Parathyroid adenoma (tissue), 2 donors: ENCODE measurements at regions not wholly inside any gene's neighbourhood (a gene's known extent, or its start where the extent isn't known, plus 50 kb on each side); places are given as distances from the start of the nearest gene placed in this dataset.
A peak's percentile ranks its signal among the peaks of the same experiment; 100 is the strongest.

ENCODE experiments used
- H2AFZ ChIP-seq: fragments of 300-600 bp; sonication (generic); one replicate; pipeline ENCODE4 v1.7.0; 2017; ENCODE audit warnings: antibody characterized with exemption, mild to moderate bottlenecking
- H3K27ac ChIP-seq: fragments of 300-600 bp; sonication (generic); one replicate; pipeline ENCODE4 v1.7.0; 2017
- H3K27me3 ChIP-seq: fragments of 300-600 bp; sonication (generic); one replicate; pipeline ENCODE4 v1.7.0; 2017; ENCODE audit warnings: low read length; ENCODE audit not compliant: control insufficient read depth, insufficient read depth
- H3K36me3 ChIP-seq: fragments of 300-600 bp; sonication (generic); one replicate; pipeline ENCODE4 v1.7.0; 2017; ENCODE audit warnings: low read length; ENCODE audit not compliant: control insufficient read depth, insufficient read depth
- H3K4me1 ChIP-seq: fragments of 300-600 bp; sonication (generic); one replicate; pipeline ENCODE4 v1.7.0; 2017; ENCODE audit warnings: control low read depth
- H3K4me2 ChIP-seq: fragments of 300-600 bp; sonication (generic); one replicate; pipeline ENCODE4 v1.7.0; 2017; ENCODE audit warnings: low read length
- H3K4me3 ChIP-seq: fragments of 300-600 bp; sonication (generic); one replicate; pipeline ENCODE4 v1.7.0; 2017; ENCODE audit warnings: low read depth, low read length
- H3K79me2 ChIP-seq: fragments of 300-600 bp; sonication (generic); one replicate; pipeline ENCODE4 v1.7.0; 2017; ENCODE audit warnings: control low read depth
- H3K9ac ChIP-seq: fragments of 300-600 bp; sonication (generic); one replicate; pipeline ENCODE4 v1.7.0; 2017; ENCODE audit warnings: mild to moderate bottlenecking
- H3K9me3 ChIP-seq: fragments of 300-600 bp; sonication (generic); one replicate; pipeline ENCODE4 v1.7.0; 2017; ENCODE audit warnings: low read length; ENCODE audit not compliant: control insufficient read depth
- TF ChIP-seq, protein P1 (sequence below): fragments of 300-600 bp; sonication (generic); IDR thresholded peaks from one replicate; pipeline ENCODE4 v1.7.0; 2017; ENCODE audit warnings: antibody characterized with exemption, mild to moderate bottlenecking
- donor health status: primary hyperparathyroidism.

- H3K27me3 ChIP-seq, result no peaks in the 10 kb centered on the region
- no peak overlapping the region for H3K9ac ChIP-seq
- H3K4me1 ChIP-seq, result no peaks in the 10 kb centered on the region
- no peak overlapping the region for H2AFZ ChIP-seq
- H3K4me2 ChIP-seq, result no peak overlapping the region
- TF ChIP-seq, protein P1, sequence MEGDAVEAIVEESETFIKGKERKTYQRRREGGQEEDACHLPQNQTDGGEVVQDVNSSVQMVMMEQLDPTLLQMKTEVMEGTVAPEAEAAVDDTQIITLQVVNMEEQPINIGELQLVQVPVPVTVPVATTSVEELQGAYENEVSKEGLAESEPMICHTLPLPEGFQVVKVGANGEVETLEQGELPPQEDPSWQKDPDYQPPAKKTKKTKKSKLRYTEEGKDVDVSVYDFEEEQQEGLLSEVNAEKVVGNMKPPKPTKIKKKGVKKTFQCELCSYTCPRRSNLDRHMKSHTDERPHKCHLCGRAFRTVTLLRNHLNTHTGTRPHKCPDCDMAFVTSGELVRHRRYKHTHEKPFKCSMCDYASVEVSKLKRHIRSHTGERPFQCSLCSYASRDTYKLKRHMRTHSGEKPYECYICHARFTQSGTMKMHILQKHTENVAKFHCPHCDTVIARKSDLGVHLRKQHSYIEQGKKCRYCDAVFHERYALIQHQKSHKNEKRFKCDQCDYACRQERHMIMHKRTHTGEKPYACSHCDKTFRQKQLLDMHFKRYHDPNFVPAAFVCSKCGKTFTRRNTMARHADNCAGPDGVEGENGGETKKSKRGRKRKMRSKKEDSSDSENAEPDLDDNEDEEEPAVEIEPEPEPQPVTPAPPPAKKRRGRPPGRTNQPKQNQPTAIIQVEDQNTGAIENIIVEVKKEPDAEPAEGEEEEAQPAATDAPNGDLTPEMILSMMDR, result no peak
- H3K9me3 ChIP-seq, result no peaks in the 10 kb centered on the region
- no peak overlapping the region for H3K4me3 ChIP-seq
- no peaks in the 10 kb centered on the region for H3K79me2 ChIP-seq
- no peak overlapping the region for H3K27ac ChIP-seq
- H3K36me3 ChIP-seq, result no peaks in the 10 kb centered on the region
Observed at GRCh38 chr14:71852181-71852580, 80.0 kb upstream of the RGS6 start.

GRCh38 chr14:71855399-71856036 is 76.7 kb upstream of the RGS6 start:
- Histone ChIP-seq H3K79me2 (no peaks in the 10 kb centered on the region), H3K9me3 (no peaks in the 10 kb centered on the region), H3K4me1 (no peaks in the 10 kb centered on the region), H3K4me2 (no peak overlapping the region), H3K36me3 (no peaks in the 10 kb centered on the region), H3K27me3 (no peaks in the 10 kb centered on the region), H3K27ac (no peak overlapping the region), H3K9ac (no peak overlapping the region), H3K4me3 (no peak overlapping the region), H2AFZ (no peak overlapping the region)
- TF ChIP-seq, protein P1, result peak; percentile 27

DNA sequence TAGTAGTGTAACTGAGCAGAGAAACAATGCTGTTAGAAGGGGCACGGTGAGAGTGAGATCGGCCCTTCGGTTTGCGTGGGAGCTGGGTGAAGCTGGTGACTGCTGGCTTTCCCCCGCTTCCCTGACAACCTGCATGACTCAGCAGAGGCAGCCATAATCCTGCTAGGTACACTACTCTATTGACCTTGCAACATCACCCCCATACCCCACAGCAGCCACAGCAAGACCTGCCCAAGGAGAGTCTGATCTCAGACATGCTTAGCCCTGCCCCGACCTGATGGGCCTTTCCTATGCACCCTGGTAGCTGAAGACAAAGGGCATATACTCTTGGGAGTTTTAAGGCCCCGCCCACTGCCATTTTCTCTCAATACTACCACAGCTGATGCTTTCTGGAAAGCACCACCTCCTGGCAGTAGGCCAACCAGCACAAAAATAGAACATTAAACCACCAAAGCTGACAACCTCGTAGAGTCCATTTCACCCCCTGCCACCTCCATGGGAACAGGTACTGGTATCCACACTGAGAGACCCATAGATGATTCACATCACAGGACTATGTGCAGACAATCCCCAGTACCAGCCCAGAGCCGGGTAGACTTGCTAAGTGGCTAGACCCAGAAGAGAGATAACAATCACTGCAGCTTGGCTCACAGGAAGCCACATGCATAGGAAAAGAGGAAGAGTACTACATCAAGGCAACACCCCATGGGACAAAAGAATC is 75.9 kb upstream of the RGS6 start:
- H3K4me2 ChIP-seq, result no peak overlapping the region
- no peaks in the 10 kb centered on the region for H3K9me3 ChIP-seq
- no peak overlapping the region for H3K27ac ChIP-seq
- no peaks in the 10 kb centered on the region for H3K36me3 ChIP-seq
- H2AFZ ChIP-seq, result no peak overlapping the region
- H3K9ac ChIP-seq, result no peak overlapping the region
- no peaks in the 10 kb centered on the region for H3K27me3 ChIP-seq
- no peak overlapping the region for H3K4me3 ChIP-seq
- no peaks in the 10 kb centered on the region for H3K4me1 ChIP-seq
- TF ChIP-seq, protein P1, result no peak
- no peaks in the 10 kb centered on the region for H3K79me2 ChIP-seq

DNA sequence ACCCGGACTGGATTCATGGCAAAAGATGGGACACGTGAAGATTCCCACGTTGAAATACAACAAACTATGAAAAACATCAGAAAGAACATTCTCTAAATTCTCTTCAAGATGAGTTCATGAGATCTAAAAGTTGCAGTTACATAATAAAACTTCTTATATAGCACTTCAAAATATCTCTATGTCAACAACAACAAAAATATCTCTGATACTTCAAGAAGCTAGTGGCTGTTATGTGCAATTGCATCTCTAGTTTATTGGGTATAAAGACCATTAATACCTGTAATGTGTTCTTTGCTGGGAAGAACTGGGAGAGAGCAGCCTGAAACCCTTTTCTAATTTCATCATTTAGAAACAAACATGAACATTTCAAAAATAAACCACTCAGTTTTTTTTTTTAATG is 69.2 kb upstream of the RGS6 start:
- no peak overlapping the region for H3K4me2 ChIP-seq
- TF ChIP-seq, protein P1, result no peak
- no peaks in the 10 kb centered on the region for H3K36me3 ChIP-seq
- H2AFZ ChIP-seq, result no peak overlapping the region
- no peak overlapping the region for H3K27ac ChIP-seq
- no peak overlapping the region for H3K9ac ChIP-seq
- H3K79me2 ChIP-seq, result no peaks in the 10 kb centered on the region
- no peaks in the 10 kb centered on the region for H3K4me1 ChIP-seq
- no peak overlapping the region for H3K4me3 ChIP-seq
- H3K9me3 ChIP-seq, result no peaks in the 10 kb centered on the region
- H3K27me3 ChIP-seq, result no peaks in the 10 kb centered on the region

DNA sequence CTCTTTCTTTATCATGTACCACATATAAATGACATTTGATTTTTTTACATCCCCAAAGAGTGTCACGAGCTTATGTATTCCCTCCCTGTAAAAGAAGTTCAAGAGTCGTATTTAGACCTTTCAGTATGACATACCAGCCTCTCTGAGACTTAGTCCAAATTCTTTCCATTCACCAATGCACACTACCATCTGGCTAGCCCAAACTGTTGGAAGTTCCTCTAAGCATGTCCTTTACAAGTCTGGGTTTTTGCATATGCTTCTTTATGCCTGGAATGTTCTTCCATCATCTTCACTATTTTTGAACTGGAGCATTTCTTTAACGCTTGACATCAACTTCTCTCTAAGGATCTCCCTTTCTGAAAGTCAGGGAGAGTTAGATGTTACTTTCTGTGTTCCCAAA is 68.5 kb upstream of the RGS6 start:
- no peak overlapping the region for H3K4me2 ChIP-seq
- no peak overlapping the region for H3K9ac ChIP-seq
- H3K36me3 ChIP-seq, result no peaks in the 10 kb centered on the region
- H3K27ac ChIP-seq, result no peak overlapping the region
- no peaks in the 10 kb centered on the region for H3K9me3 ChIP-seq
- no peaks in the 10 kb centered on the region for H3K79me2 ChIP-seq
- H3K27me3 ChIP-seq, result no peaks in the 10 kb centered on the region
- no peak overlapping the region for H2AFZ ChIP-seq
- TF ChIP-seq, protein P1, result no peak
- no peak overlapping the region for H3K4me3 ChIP-seq
- no peaks in the 10 kb centered on the region for H3K4me1 ChIP-seq
